NCI-H1092 (cell line): ENCODE measurements at regions not wholly inside any gene's neighbourhood (a gene's known extent, or its start where the extent isn't known, plus 50 kb on each side); places are given as distances from the start of the nearest gene placed in this dataset.
"Not testable (repeated sequence)": the region's sequence is repeated elsewhere in the genome, so short reads cannot be mapped to it uniquely, and the experiment has no call there.

ENCODE experiments used
- DNase-seq: peaks from one replicate; lab custom pipeline; 2025; lab: John Stamatoyannopoulos, UW

GRCh38 chr6:100096936-100097335, 102.9 kb upstream of the MCHR2 start:
- DNase-seq: no peak

DNA sequence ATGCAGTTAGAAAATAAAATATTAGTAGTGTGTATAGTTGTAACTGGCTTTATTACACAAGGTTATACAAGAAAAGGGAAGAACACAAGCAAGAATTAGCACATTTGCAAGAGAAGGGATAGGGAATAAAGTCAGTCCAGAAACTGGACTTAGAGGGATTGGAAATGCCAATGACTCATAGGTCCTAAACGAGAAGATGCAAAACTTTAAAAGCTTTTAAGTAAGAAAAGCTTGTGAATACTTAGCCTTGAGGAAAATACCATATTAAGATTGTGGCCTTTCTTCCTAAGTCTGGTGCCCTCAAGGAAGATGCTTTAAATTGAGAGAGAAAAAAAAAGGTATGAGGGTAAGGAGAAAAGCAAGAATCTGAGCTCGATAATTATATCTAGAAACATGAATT, 102.3 kb upstream of the MCHR2 start:
- no peak for DNase-seq

GRCh38 chr6:100093405-100093804, 99.4 kb upstream of the MCHR2 start:
- DNase-seq: no peak

DNA sequence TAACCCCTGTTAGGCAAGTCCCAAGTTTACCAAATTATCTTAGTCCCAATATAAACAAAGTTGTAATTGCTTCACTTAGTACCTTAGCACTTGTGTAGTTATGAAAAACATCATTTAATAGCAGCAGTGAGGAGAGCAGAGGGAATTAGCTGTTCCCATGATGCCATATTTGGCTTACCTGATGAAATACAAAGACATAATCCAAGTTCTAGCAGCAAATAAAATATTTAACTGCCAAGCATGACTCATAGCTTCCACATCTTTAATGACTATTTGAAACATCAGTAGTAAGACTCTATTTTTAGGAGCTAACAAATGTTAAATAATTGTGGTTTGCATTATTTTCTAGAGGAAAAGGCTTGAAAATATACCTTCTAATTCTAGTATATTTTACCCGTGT, 94.0 kb upstream of the MCHR2 start:
- DNase-seq: no peak

GRCh38 chr6:100084991-100085364, 91.0 kb upstream of the MCHR2 start:
- DNase-seq: no peak

DNA sequence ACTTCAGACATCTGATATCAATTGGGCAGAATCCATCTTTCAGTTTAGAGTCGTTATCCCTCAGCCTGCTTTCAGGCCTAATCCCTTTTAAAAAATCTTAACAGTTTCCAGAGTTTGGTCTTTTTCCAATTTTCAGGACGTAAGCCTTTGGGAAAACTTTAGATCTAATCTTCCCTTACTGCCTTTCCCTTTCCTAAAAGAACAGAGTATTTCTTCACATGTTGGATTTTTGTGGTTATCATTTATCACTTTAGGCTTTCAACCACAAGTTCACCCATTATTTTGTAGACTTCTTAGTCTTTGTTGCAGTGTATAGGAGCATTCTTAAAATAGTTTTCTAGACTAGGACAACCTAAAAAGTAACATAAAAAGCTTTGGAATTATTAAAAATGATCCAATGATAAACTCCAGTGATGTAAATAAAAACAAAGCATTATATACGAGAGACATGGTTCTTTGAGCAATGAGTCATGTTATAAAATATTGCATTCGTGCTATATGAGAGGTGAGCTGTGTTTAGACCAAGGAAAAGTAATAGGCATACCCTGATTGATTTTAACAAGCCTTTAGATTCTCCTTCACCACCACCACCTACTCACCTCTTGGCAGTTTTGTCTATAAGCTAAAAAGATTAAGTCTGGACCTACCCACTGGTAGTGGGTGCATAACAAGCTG, 90.4 kb upstream of the MCHR2 start:
- DNase-seq: no peak

DNA sequence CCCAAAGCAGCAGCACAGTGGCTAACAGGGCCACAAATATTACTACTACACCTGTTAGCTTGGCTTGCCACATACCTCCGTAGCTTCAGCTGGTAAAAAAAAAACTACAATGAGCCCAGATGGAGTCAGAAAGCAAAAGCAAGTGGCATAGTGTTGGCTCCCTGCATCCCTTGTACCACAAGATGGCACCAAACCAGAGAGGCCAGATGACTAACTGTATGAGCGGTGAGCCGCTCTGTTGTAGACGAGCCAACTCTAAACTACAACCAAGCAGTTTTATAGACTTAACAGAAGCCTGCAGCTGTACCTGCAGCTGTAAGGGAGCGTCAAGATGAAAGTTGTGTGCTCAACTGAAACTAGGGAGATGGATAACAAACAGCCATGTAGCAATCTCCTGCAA, 84.5 kb upstream of the MCHR2 start:
- DNase-seq: no peak

DNA sequence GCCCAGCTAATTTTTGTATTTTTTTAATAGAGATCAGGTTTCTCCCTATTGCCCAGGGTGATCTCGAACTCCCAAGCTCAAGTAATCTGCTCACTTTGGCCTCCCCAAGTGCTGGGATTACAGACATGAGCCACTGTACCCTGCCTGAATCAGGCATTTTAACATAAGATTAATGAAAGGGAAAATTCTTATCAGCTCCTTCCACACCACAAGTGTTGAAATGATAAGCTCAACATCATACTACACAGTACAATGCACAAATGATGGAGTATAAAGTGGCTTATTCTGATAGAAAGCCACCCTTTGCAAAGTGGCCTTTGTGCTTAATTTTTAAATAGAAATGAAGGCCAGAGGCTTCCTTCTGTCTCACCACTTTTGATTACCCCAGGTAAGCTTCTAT, 71.3 kb upstream of the MCHR2 start:
- DNase-seq: no peak

DNA sequence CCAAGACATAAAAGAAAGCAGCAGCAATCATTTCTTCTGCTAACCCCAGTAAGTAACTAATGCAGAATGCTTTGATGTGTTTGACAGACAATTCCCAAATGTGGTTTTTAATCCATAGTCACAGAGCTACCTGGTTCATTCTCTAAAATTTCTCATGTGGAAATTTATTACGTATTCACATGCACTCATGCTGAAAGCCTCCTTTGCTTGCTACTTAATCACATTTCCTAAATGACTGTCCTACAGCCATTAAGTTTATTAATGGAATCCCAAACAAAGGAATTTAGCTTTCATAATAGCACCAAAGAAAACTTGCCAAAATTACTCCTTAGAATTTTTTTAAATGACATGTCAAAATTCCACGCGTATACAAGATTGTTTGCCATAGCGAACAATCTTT, 68.6 kb upstream of the MCHR2 start:
- no peak for DNase-seq

- DNase-seq: no peak
Observed at GRCh38 chr6:100057941-100058340, 63.9 kb upstream of the MCHR2 start.

DNA sequence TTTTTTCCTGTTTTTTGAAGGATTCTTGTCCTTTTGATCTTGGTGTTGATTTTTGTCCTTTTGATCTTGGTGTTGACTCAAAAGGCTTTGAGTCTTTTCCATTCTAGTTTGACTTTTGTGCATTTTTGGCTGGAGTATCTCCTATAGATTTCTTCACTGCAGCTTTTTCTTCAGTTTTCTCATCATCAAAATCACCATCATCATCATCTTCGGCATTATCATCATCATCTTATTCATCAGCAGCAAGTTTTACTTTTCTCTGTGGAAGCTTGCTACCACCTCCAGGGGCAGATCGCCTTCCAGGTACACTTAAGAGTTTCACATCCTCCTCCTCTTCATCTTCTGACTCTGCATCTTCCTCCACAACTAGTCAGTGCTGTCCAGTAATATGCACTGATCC, 56.5 kb upstream of the MCHR2 start:
- no peak for DNase-seq

DNA sequence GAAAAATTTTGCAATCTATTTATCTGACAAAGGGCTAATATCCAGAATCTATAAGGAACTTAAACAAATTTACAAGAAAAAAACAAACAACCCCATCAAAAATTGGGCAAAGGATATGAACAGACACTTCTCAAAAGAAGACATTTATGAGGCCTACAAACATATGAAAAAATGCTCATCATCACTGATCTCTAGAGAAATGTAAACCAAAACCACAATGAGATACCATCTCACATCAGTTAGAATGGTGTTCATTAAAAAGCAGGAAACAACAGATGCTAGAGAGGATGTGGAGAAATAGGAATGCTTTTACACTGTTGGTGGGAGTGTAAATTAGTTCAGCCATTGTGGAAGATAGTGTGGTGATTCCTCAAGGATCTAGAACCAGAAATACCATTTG, 49.9 kb upstream of the MCHR2 start:
- not testable (repeated sequence) for DNase-seq
